ENCODE measurements at regions not wholly inside any gene's neighbourhood (a gene's known extent, or its start where the extent isn't known, plus 50 kb on each side); places are given as distances from the start of the nearest gene placed in this dataset.

- TF ChIP-seq EP300 (IDR thresholded peaks at IDR 0.05), result no peak
- no peak for TF ChIP-seq CTCF (IDR thresholded peaks at IDR 0.05)
- no peak for TF ChIP-seq ELK1 (IDR thresholded peaks at IDR 0.05; ENCODE audit: low read depth, low read length)
- TF ChIP-seq RAD21 (conservative IDR thresholded peaks at IDR 0.05 in 1 of 2, IDR thresholded peaks at IDR 0.05 in 1 of 2), result no peak
- no peak for TF ChIP-seq USF2 (IDR thresholded peaks at IDR 0.05)
- no peak for TF ChIP-seq EHMT2 (IDR thresholded peaks at IDR 0.05; ENCODE audit: low read depth)
- no peak for TF ChIP-seq ZSCAN20 (CRISPR knock-in tag; IDR thresholded peaks at IDR 0.05)
- no peak for TF ChIP-seq SREBF2 (IDR thresholded peaks at IDR 0.05)
- no peak for TF ChIP-seq ZC3H11A (IDR thresholded peaks at IDR 0.05)
- TF ChIP-seq JUNB (IDR thresholded peaks at IDR 0.05), result no peak
These were observed 63.1 kb upstream of the TANK start for GRCh38 chr2:161097157-161097556.
